HG03565 (cell line): ENCODE measurements at regions not wholly inside any gene's neighbourhood (a gene's known extent, or its start where the extent isn't known, plus 50 kb on each side); places are given as distances from the start of the nearest gene placed in this dataset.
"Not testable (repeated sequence)": the region's sequence is repeated elsewhere in the genome, so short reads cannot be mapped to it uniquely, and the experiment has no call there.

ENCODE experiments used
- ATAC-seq: cut with Tn5 transposase; IDR thresholded peaks from one replicate; pipeline ENCODE4 v1.9.1; 2021; ENCODE audit warnings: mild to moderate bottlenecking, moderate library complexity; ENCODE audit not compliant: unreplicated experiment

DNA sequence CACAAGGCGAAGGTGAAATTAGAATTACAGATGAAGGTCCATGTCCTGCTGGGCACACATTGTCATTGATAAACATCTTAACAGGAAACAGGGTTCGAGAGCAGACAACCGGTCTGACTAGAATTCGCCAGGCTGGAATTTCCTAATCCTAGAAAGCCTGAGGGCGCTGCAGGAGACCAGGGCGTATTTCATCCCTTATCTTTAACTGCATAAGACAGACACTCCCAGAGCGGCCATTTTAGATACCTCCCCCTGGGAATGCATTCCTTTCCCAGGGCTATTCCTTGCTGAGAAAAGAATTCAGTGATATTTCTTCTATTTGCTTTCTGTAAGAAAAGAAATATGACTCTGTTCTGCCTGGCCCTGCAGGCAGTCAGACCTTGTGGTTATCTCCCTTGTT, 357.7 kb downstream of the FAM170A start:
- ATAC-seq: not testable (repeated sequence)

DNA sequence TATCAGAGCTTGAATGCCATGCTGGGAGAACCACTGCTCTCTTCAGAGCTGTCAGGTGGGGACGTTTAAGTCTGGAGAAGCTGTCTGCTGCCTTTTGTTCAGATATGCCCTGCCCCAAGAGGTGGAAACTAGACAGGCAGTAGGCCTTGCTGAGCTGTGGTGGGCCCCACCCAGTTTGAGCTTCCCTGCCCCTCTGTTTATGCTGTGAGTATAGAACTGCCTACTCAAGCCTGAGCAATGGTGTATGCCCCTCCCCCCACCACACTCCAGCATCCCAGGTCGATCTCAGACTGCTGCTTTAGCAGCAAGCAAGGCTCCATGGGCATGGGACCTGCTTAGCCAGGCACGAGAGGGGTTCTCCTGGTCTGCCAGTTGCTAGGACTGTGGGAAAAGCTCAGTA, 362.3 kb downstream of the FAM170A start:
- ATAC-seq: no peak

DNA sequence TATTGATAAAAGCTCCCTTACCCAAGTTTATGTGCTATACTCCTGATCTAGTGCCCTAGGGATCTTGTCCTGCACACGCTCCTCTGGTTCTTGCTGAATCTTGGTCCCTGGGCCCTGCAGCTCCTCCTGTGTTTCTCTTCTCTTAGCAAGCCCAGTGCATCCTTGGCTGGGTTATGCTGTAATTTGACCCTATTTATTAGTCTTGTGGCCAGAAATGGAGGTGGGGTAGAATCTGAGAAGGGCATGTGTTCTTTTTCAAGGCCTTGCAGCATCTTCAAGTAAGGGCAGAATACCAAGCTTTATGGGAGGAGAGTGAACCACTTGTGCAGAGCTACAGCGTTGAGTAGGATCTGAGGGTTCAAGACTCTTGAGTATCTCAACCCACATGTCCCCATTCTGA, 366.8 kb downstream of the FAM170A start:
- no peak for ATAC-seq

DNA sequence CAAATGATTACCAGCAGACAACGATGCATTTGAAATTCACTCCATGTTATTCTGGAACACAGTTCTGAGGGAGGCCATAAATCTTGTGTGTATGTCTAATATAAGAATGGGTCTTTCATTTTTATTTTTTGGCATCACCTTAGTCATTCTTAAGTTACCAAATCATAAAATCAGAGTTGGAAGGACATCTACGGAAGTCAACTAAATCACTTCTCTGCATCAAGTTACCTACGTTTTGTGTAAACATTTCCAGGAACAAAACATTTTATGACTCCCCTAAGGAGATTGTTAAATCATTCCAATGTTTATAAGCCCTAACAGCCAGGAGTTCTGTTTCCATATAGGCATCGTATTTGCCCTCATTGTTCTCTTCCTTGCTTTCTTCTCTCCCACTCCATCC, 378.2 kb downstream of the FAM170A start:
- ATAC-seq: no peak

DNA sequence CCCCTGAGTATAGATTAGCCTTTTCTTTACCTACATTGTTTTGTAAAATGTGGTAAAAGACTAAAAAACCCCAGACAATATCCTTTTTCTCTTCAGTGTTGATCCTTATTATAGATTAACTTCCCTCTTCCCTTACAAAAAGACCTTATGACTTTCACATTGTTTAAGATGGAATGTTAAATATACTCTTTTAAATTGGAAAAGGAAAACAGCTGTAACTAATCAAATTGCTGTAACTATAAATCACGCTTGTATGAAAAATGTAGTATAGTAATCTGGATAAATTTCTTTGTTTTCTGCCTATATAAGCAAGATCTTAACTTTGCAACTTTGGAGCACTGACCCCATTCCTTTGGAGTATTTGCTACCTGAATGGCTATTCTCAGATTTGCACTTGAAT, 383.1 kb downstream of the FAM170A start:
- ATAC-seq: no peak

DNA sequence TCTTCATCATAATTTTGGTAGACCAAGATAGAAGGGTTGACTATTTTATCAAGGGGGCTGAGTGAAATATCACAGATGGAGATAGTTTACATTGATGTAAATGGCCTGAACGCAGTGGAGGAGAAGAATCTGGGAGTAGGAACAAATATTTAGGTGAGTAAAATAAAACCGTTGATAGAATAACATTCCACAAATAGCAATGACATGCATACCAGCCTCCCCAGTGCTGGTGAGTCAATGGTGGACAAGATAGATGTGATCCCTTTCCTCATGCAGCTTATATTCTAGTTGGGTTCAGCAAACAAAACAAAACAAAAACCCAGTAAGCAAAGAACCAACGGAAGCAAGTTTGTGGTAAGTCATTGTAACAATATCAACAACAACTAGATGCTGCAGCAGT, 385.2 kb downstream of the FAM170A start:
- no peak for ATAC-seq

DNA sequence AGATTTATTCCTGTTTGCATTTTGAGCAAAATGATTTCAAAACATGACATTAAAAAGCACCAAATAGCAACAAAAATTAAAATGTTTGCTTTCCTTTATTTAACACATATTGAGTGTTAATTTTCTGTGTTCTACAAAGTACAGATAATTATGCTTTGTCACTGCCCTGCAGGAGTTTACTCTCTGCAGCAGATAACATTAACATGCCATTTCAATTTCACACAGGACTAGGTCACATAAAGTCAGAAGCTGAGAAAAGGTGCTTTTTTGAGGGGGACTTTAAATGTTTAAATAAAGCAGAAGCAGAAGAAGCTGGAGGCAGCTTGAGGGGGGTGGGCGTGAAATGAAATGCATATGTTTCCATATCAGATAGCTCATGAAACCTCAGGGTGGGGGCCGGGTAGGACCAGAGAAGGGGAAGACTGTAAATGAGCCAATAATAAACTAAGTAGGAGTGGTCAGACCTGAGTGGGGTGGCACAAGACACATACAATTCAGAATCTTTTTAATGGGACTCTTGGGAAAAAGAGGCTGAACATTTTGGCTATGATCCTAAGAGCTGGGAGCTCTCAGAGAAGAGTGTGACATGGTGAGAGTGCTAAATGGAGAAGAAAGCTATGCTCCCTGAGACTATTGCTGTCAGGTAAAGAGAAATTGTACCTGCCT, 387.5 kb downstream of the FAM170A start:
- ATAC-seq: no peak

DNA sequence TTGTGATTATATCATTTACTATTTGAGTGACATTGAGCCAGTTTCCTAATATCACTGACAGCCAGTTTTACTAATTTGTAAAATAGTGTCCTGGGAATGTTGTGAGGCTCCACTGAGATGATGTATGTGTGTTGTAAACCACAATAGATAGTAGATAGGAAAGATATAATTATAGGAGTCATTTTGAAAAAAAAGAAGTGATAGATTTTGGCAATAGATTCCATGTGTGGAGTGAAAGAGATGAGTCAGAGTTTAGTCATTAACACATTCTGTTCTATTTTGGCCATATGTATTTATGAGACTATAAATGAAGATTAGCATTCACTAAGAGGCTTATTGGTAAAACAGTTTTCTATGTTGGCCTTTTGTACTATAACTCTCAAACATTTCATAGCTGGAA, 388.2 kb downstream of the FAM170A start:
- no peak for ATAC-seq

DNA sequence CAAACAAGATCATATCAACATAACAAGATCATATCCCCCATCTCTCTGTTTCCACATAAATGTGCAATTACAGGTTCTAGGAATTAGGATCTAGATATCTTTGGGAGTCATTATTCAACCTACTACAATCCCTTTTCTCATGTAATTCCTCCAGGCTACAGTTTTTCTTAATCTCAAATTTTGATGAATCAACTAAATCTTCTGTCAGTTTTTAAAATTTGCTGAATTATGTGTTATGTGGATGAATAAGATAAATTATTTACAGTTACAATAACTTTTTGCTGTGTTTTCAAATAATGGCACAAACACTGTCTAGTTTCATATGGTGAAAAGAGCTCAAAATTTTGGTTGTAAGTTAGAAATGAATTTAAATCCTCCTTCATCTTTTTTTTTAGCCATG, 405.8 kb downstream of the FAM170A start:
- no peak for ATAC-seq

DNA sequence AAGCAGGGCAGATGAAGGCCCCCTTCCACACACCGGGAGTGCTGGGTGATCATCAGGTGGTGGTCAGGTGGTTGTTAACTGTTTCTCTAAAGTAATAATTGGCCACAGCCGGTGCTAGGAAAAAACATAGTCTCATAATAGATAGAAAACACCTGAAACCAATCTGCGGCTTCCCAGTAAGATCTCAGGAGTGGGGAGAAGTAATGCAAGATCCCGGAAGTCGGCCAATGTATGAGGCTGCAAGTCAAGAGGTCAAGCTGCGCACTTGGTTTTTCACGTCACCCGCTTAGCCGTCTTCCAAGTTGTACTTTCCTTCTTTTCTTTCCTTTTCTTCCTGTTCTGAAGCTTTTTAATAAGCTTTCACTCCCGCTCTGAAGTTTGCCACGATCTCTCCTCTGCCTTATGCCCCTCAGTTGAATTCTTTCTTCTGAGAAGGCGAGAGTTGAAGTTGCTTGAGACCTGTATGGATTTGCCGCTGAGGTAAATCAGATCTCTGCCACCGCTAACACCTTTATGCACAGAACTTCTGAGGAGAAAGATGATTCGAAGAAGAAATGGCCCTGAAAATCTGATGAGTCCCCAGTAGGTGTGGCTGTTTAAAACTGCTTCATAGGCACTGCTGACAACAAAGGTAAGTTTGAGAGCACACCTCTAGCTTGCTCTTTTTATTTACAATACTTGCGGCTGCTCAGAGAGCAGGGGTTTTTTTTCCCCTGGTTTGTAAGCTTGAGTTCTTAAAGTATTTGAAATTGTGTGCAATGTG, 406.6 kb downstream of the FAM170A start:
- no peak for ATAC-seq

DNA sequence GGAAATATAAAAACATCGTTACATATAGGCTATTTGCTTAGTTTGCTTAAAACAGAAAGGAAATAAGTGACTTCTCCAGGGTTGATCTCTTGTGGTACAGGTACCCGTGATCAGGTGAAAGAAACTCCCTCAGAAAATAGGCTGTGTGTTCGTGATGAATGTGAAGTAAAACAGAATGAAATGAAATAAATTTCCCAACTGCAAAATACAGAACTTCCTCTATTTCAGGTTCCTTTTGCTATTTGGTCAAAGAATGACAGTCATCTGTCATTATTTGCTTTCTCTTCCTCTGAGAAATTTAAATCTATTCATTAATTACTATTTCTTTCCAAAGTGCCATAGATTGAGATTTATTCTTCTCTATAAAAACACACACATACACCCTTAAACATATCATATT, 408.1 kb downstream of the FAM170A start:
- no peak for ATAC-seq

DNA sequence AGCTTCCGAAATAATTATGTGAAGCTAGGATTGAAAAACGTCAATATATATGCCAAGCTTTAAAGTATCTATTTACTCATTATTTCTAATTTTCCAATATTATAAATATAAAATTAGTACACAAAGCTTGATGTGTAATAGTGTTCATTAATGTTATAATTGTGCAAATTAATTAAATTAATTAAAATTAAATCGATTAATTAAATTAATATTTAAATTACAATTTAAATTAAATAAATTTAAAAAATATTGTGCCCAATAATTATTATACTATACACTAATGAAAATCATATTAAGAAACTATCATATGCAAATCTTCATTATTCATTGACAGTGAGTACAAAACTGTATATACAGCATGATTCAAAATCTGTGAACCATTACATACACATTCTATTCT, 409.8 kb downstream of the FAM170A start:
- ATAC-seq: no peak

DNA sequence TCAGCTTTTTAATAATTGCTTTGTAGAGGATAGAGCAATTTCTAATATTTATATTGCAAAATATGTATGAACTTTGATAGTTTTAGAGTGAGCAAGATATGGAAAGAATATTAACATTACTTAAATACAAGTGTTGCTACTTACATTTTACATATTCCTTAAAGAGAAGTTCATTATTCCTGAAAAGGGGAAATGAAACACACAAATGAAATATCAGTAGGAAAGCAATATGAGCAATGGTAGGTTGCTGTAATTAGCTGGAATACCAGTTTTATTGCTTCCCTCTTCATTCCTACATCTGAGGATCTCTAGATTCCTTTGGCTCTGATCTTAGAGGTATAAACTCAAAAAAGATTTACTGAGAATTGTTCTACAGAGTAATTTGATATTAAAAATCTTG, 414.1 kb downstream of the FAM170A start:
- no peak for ATAC-seq

DNA sequence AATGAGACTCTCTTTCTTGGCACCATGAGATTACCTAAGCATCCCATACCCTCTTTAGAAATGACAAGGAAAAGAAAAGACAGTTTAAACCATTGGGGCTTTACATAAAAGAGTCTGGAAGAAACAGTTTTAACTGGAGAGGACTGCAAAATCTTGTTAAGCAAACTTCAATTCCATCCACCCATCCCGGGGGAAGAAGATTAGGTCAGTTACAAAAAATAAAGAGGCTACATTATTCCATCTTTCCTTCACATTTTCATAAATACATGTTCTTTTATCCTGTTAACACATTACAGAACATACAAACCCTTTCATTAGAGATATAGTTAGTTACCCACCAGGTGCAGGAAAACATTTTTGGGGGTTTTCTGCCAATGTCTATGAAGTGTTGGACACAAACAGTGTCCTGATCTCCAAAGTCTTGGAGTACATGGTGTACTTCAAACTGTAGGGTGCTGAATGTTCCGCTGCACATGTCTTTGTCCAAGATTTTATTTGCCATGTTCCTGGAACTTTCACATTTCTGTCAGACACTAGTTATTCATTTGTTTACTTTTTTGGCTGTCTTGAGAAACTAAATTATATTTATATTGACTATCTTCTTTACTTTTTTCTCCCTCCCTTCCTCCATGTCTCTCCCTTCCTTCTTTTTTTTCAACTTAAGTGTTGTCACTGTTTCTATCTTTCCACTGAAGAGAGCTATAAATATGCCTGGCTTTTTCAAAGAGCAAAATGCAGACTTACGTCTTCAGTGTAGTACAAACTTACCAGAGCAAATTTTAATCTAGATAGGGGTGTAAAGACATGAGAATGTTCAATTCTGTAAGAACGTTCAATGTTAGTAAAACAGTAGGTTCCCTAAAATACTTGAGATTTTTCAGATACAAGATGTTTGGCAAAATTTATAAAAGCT, 410.9 kb upstream of the PRR16 start:
- ATAC-seq: no peak

DNA sequence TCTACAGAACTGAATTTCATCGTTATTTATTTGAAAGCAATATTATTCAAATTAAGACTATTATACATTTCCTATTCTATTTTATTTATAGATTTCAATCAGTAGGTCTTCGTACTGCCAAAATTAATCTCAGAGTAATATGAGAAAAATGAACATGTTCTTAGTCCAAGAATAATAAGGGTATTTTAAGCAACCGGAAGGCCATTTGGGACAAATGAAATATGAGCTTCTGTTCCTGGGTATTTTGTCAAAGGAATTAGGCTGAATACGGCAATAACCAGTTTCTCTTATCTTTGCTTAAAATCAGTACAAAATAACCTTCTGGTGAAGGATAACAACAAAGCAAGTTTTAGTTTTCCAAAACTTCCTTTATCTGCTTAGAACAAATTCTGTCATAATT, 410.3 kb upstream of the PRR16 start:
- no peak for ATAC-seq

DNA sequence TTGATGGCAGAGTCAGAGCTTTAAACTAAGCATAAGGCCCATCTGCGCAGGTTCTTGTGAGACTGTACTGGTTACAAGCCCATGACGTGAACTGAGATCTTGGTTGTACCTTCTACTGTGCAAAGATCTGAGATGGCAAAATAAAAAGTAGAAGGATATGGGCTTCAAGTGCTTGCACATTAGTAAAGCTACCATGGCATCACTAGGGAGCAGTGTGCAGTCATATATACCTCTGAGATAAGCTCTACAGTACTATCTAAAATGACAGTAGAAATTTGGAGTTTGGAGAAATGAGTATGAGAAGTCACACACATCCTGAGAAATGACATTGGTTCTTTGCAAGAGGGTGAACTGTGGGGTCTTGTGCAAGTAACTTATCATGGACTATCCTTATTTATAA, 408.2 kb upstream of the PRR16 start:
- ATAC-seq: no peak

DNA sequence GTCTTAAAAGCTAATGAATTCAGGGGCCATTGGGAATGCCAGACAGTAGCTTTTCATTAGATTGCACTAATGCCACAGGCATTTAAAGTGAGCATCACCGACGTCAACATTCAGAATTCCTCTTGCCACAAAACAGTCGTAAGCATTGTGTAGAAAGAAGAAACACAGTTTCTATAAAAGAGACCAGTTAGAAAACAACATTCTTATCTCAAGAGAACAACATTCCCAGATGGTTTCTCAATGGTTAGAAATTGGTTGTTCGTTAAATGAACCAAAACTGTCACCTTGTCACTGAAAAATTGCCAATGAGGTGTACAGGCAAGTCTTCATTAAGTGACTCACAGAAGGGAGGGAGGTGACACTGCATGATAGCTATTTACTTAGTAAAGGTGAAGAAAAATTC, 401.6 kb upstream of the PRR16 start:
- no peak for ATAC-seq

DNA sequence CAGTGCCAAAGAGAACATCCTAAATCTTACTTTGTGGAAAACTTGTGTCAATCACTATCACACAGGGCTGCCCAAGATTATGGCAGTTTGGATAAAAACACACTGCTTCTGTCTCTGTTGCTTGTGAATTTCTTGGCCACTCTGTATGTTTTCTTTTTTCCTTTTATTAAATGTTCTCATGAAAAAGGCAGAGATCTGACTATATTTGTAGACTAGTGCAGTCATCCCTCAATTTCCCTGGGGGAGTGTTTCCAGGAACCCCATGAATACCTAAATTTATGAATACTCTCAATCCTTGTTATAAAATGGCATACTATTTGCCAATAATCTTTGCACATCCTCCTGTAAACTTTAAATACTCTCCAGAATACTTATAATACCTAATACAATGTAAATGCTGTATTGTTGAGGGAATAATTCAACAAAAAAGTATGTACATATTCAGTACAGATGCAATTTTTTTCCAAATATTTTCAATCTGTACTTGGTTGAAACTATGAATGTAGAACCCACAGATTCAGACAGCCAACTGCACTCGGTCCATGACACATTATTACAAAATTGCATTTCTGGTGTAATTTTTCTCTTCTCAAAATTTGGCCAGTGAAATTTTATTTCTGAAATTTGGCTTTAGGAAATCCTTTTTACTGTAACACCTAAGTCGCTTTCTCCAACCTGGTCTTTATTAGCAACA, 391.9 kb upstream of the PRR16 start:
- no peak for ATAC-seq

DNA sequence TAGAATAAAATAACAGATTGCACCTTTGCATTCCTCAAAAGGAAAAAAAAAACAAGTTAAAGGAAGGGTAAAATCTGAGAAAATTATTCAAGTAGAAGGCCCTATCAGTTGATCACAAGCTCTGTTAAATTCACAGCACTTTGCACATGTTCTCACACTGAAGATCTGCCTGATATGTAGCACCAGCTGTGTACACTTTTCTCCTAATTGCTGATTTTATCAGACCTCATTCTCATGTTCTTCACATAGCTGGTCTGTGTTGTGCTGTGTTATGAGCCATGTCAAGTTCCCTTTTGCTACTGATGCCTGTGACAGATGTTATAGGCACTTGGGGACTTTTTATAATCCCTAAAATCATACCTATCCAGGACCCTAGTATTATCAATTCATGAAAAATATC, 390.4 kb upstream of the PRR16 start:
- no peak for ATAC-seq

DNA sequence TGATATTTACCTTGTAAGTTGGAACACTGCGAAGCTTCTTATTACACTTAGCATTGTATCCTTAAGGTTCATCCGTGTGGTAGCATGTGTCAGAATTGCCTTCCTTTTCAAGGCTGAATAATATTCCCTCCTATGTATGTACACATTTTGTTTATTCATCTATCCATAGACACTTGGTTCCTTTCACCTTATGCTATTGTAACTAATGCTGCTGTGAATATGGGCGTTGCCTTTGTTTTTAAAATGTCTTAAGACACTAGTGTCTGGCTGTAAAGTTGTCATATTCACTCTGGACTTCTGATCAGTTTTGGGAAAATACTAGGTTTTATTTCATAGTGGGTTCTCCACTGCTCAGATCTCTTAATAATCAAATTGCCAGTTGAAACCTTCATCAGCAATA, 383.3 kb upstream of the PRR16 start:
- no peak for ATAC-seq
